Upper lobe of right lung (tissue), 1 donor: ENCODE measurements at regions not wholly inside any gene's neighbourhood (a gene's known extent, or its start where the extent isn't known, plus 50 kb on each side); places are given as distances from the start of the nearest gene placed in this dataset.

Experiments used
- ATAC-seq: fragments of 200-7000 bp; cut with Tn5 transposase; one replicate; pipeline ENCODE4 v1.9.1; 2020; ENCODE audit warnings: mild to moderate bottlenecking, moderate library complexity
- DNase-seq: peaks from one replicate; pipeline ENCODE4 v3.0.0-alpha.2; 2020
- H3K27ac ChIP-seq: fragments of 200-600 bp; one replicate; pipeline ENCODE4 v1.8.0; 2022
- H3K27me3 ChIP-seq: fragments of 200-600 bp; one replicate; pipeline ENCODE4 v1.8.0; 2022; ENCODE audit warnings: mild to moderate bottlenecking
- H3K36me3 ChIP-seq: fragments of 200-600 bp; one replicate; pipeline ENCODE4 v1.8.0; 2022
- H3K4me1 ChIP-seq: fragments of 200-600 bp; one replicate; pipeline ENCODE4 v1.8.0; 2022
- H3K4me3 ChIP-seq: fragments of 200-600 bp; one replicate; pipeline ENCODE4 v1.8.0; 2022; ENCODE audit warnings: mild to moderate bottlenecking
- H3K9me3 ChIP-seq: fragments of 200-600 bp; one replicate; pipeline ENCODE4 v1.8.0; 2022
- intact Hi-C: fragments of 100-400 bp; cut with DNase I; formaldehyde crosslinking; loops from one replicate; pipeline ENCODE4 v1.11.0; 2022
- TF ChIP-seq, protein P1 (sequence below): fragments of 200-600 bp; IDR thresholded peaks from one replicate; pipeline ENCODE4 v1.8.0; 2022; ENCODE audit warnings: antibody characterized with exemption
- donor health status: DM: no; HTN: yes; CAD: no; lungs with severe emphysema.

- TF ChIP-seq, protein P1, sequence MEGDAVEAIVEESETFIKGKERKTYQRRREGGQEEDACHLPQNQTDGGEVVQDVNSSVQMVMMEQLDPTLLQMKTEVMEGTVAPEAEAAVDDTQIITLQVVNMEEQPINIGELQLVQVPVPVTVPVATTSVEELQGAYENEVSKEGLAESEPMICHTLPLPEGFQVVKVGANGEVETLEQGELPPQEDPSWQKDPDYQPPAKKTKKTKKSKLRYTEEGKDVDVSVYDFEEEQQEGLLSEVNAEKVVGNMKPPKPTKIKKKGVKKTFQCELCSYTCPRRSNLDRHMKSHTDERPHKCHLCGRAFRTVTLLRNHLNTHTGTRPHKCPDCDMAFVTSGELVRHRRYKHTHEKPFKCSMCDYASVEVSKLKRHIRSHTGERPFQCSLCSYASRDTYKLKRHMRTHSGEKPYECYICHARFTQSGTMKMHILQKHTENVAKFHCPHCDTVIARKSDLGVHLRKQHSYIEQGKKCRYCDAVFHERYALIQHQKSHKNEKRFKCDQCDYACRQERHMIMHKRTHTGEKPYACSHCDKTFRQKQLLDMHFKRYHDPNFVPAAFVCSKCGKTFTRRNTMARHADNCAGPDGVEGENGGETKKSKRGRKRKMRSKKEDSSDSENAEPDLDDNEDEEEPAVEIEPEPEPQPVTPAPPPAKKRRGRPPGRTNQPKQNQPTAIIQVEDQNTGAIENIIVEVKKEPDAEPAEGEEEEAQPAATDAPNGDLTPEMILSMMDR: no peak
- H3K9me3 ChIP-seq: no peaks in the 10 kb centered on the region
- H3K27ac ChIP-seq: no peak overlapping the region
- intact Hi-C loops: no loop called here
- H3K4me3 ChIP-seq: no peak overlapping the region
- ATAC-seq (no peak), DNase-seq (no peak)
- H3K27me3 ChIP-seq: no peaks in the 10 kb centered on the region
- no peaks in the 10 kb centered on the region for H3K36me3 ChIP-seq
- no peaks in the 10 kb centered on the region for H3K4me1 ChIP-seq
These were observed 815.4 kb downstream of the SQOR start for GRCh38 chr15:46450112-46450809.

DNA sequence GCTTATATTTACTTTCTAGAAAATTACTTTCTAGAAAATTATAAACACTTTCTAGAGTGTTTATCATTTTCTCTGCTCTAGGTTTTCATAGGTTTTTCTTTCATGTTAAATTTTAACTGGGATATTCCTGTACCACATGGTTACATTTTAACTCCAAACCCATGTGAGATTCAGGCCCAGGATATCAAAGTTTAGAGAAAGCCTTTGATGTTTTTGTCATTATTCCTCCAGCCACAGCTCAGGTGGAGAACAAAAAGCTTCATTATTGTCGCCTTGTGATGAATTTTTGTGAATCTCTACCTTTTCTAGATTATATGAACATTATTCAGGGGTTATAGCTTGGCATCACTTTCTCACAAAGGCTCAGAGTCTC is 816.0 kb downstream of the SQOR start:
- DNase-seq (no peak), ATAC-seq (no peak)
- no peaks in the 10 kb centered on the region for H3K36me3 ChIP-seq
- no peaks in the 10 kb centered on the region for H3K27me3 ChIP-seq
- TF ChIP-seq, protein P1: no peak
- H3K27ac ChIP-seq: no peak overlapping the region
- intact Hi-C loops: no loop called here
- H3K4me1 ChIP-seq: no peaks in the 10 kb centered on the region
- no peaks in the 10 kb centered on the region for H3K9me3 ChIP-seq
- H3K4me3 ChIP-seq: no peak overlapping the region

DNA sequence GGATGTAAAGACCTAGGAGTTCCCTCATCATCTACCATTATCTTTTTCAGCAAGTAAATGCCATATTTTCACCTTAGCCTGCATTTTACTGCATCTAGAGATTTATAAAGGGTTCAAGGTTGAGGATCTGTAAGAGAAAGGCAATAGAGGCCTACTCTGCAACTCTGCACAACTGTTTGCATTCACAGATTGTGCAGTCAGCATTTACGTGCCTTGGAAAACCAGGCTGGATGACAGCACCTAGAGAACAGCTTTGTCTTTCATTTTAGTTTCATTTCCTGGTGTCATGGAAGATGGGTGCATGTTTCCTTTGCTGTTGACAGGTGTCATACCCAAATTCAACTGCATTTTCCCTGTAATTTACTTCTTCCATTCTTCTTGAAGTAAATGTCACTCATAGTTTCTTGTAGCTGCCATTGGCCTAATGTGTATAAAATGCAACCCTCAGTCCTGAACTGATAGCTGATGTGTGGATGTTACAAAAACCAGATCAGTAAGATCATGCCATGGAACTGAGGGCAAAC is 817.5 kb downstream of the SQOR start:
- DNase-seq: no peak
- intact Hi-C loops: no loop called here
- Histone ChIP-seq H3K4me3 (no peak overlapping the region), H3K4me1 (no peaks in the 10 kb centered on the region), H3K9me3 (no peaks in the 10 kb centered on the region), H3K36me3 (no peaks in the 10 kb centered on the region), H3K27ac (no peak overlapping the region), H3K27me3 (no peaks in the 10 kb centered on the region)
- TF ChIP-seq, protein P1: no peak
- ATAC-seq: no peak

- no peak overlapping the region for H3K27ac ChIP-seq
- TF ChIP-seq, protein P1: no peak
- no peaks in the 10 kb centered on the region for H3K27me3 ChIP-seq
- intact Hi-C loops: no loop called here
- no peaks in the 10 kb centered on the region for H3K36me3 ChIP-seq
- DNase-seq (no peak), ATAC-seq (no peak)
- no peaks in the 10 kb centered on the region for H3K4me1 ChIP-seq
- H3K9me3 ChIP-seq: no peaks in the 10 kb centered on the region
- H3K4me3 ChIP-seq: no peak overlapping the region
These were observed 821.6 kb downstream of the SQOR start for GRCh38 chr15:46456456-46456855.

DNA sequence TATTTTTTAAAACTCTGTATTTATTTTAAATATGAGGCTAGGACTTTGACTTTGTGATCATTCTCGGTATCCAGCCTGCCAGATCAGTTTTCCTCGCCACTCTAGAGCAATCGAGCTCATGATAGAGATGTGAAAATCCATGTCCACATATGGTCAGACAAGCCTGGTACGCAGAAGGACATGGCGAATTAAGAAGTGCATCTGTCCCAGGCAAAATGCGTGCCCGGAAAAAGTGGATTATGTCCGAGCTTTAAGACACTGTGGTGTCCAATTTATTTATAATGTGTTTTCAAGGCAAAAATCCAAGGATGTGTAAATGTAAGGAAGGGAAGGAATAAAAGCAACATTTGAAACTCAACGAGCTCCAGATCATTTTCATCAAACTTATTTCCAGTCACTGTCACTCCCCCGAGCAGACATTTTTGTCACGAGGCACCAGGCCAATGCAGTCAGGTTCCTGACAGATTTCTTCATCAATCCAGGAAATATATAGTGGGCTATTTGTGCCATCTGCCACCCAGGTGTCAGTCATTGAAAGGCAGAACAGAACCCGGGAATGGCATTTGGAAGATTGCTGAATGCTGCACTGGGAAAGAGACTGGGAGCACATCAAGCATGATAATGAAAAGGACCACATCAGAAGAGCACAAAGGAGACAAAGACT is 825.7 kb downstream of the SQOR start:
- no peak for ATAC-seq
- H3K4me3 ChIP-seq: no peak overlapping the region
- DNase-seq: no peak
- no peaks in the 10 kb centered on the region for H3K4me1 ChIP-seq
- H3K27ac ChIP-seq: no peak overlapping the region
- intact Hi-C loops: no loop called here
- no peaks in the 10 kb centered on the region for H3K36me3 ChIP-seq
- H3K27me3 ChIP-seq: no peaks in the 10 kb centered on the region
- TF ChIP-seq, protein P1: no peak
- no peaks in the 10 kb centered on the region for H3K9me3 ChIP-seq
